NOMO-1 (cell line): ENCODE measurements at regions not wholly inside any gene's neighbourhood (a gene's known extent, or its start where the extent isn't known, plus 50 kb on each side); places are given as distances from the start of the nearest gene placed in this dataset.
"Not testable (repeated sequence)": the region's sequence is repeated elsewhere in the genome, so short reads cannot be mapped to it uniquely, and the experiment has no call there.

Experiments used
- DNase-seq, 2 experiments: peaks; one replicate each; lab custom pipeline; 2025; ENCODE audit not compliant: unreplicated experiment in 2 of 2; lab: John Stamatoyannopoulos, UW

- no peak for DNase-seq
These were observed 165.9 kb upstream of the PPP1R3A start for GRCh38 chr7:114084472-114085312.

DNA sequence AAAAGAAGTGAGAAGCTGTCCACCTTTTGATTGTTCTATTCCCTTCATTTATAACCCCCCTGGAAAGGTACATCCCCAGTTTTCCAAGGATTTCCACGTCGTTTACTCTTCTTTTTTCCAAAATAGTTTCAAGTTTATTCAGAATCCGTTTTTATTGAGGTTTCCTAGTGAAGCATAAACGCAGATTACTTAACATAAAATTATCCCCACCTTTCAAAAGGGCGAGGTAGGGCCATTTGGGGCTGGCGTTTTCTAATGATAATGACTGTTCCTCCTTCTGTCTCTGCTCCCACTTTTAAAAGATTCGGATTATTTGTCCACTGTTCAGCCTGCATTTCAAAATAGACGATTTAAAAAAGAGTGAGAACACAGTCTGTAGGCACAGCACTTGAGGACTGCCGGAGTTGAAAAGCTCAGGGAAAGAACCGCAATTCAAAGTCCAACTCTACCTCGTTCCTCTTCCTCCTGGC lies 165.2 kb upstream of the PPP1R3A start:
- peak in 1 of 2 experiments; percentile 11 for DNase-seq

GRCh38 chr7:114083166-114084001 lies 164.6 kb upstream of the PPP1R3A start:
- DNase-seq = no peak

DNA sequence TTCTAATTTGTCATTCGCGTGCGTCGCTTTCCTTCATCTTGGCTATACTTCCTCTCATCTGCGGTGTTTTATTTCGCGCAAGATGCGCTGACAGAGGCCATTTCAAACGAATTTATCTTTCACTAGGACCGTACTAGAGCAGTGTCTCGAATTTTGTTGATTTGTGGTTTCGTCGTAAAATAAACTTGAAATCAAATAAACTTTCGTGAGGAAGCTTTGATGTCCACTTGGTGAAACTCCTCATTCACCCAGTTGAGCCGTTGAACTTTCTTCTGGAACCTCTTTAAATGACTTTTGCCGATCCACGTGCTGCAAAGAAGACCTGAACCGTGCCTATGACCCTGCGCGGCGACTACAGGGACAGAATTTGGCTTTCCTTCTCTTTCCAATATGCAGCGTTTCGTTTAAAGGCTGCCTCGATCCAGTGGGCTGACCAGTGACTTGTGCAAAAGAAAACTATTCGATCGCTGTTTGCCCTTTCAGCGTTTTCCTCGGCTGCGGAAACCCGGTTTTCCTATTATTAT lies 163.9 kb upstream of the PPP1R3A start:
- DNase-seq = peak in 1 of 2 experiments; percentile 10

GRCh38 chr7:114081606-114082425 lies 163.0 kb upstream of the PPP1R3A start:
- DNase-seq = peak in 1 of 2 experiments; percentile 29

DNA sequence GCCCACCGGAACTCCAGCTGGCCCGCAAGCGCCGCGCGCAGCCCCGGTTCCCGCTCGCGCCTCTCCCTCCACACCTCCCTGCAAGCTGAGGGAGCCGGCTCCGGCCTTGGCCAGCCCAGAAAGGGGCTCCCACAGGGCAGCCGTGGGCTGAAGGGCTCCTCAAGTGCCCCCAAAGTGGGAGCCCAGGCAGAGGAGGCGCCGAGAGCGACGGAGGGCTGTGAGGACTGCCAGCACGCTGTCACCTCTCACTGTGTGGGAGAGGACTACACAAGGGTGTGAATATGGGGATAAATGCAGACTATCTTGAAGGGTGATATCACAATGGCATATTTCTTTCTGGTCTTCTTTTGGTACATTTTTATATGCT lies 158.3 kb upstream of the PPP1R3A start:
- not testable (repeated sequence) for DNase-seq

DNA sequence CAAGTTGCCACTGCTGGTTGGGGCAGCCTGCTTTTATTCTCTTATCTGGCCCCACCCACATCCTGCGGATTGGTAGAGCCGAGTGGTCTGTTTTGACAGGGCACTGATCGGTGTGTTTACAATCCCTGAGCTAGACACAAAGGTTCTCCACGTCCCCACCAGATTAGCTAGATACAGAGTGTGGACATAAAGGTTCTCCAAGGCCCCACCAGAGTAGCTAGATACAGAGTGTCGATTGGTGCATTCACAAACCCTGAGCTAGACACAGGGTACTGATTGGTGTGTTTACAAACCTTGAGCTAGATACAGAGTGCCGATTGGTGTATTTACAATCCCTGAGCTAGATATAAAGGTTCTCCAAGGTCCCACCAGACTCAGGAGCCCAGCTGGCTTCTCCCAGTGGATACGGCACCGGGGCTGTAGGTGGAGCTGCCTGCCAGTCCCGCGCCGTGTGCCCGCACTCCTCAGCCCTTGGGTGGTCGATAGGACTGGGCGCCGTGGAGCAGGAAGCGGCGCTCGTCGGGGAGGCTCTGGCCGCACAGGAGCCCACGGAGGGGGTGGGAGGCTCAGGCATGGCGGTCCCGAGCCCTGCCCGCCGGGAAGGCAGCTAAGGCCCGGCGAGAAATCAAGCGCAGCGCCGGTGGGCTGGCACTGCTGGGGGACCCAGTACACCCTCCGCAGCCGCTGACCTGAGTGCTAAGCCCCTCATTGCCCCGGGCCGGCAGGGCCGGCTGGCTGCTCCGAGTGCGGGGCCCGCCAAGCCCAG lies 157.8 kb upstream of the PPP1R3A start:
- DNase-seq = not testable (repeated sequence)

GRCh38 chr7:114073701-114074100 lies 154.9 kb upstream of the PPP1R3A start:
- peak in 1 of 2 experiments; percentile 11 for DNase-seq

DNA sequence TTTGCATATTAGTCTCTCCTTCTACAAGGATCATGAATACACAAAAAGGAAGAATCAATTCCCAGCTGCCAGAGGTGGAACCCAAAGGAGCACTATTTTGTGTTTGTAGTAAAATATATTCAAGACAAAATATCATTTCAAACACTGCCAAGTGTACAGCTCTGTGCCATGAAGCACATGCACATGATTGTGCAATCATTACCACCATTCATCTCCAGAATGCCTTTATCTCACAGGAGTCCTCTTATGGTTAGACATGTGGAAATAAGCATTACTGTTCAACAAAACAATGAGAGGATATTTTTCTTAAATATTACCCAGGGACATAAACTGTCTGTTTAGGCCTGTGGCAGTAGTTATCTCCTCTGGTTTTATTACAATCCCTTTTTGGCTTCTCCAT lies 151.4 kb upstream of the PPP1R3A start:
- no peak for DNase-seq

- no peak for DNase-seq
These were observed 144.0 kb upstream of the PPP1R3A start for GRCh38 chr7:114062810-114063209.

DNA sequence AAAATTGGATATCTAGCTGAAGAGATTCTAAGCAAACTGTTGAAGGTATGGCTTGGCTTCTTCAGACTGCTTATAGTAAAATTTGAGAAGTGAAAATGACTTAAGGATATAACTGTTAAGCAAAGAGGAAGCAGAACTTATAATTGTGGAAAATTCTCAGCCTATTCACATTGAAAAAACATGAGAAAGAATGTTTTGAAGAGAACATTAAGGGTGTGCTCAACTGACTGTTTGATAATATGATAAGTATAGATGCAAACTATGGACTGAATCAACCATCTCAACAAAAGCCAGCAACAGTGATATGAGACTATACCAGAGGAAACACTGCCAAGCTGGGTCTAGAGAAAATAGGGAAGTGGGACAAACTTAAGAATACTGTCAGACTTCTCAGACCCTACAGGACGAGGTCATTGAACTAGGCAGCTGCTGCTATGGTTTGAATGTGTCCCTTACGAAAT lies 133.1 kb upstream of the PPP1R3A start:
- DNase-seq = peak; percentile 51 to 94

- no peak for DNase-seq
These were observed 131.8 kb upstream of the PPP1R3A start for GRCh38 chr7:114050571-114050970.

GRCh38 chr7:114048386-114049235 lies 129.8 kb upstream of the PPP1R3A start:
- no peak for DNase-seq

DNA sequence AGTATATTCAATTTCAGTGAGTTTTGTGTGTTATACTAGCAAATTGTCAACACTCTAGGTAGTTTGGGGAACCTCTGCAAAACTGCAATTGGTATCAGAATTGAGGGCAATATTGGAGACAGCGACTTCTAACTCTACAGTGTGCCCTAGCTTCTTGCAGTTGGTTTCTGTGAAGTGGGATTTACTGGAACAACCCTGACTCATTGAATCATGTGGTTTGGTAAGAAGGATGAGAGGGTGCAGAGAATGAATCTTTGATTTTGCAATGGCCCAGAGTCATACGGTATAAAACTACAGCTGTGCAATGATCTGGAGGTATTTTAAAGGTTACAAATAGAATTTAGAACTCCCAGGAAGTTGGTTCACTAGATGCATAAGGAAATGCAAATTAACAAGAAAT lies 129.1 kb upstream of the PPP1R3A start:
- DNase-seq = peak in 1 of 2 experiments; percentile 29

DNA sequence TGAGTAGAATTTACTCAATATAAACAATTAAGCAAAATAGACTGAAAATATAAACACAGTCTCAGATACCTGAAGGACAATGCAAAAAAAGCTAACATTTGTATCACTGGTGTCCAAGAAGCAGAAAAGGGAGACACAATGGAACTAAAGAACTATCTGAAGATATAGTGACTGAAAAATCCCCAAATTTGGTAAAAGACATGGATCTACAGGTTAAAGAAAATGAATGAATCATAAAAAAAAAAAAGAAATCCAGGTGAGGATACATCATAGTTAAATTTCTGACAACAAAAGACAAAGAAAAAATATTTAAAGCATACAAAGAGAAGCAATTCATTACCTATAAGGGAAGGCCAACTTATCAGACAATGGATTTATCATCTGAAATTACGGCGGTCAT lies 114.7 kb upstream of the PPP1R3A start:
- DNase-seq = no peak

GRCh38 chr7:114026486-114027089 lies 107.8 kb upstream of the PPP1R3A start:
- peak in 1 of 2 experiments; percentile 67 for DNase-seq

DNA sequence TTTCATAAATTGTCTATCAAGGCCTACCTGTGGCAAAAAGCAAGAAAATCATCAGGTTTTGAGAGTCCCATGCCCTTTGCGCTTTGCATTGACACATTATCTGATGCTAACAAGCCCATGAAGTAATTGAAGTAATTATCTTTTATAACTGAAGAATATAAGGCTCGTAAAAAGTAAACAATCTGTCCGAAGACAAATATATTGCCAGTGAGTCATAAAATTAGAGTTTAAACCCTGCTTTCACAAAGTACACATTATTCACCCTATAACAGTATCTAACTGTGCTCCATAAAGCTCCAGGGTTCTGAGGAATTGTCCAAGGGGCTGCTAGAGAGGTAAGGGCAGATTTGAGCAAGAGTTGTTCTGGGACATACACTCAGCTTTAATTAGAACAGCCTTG lies 102.3 kb upstream of the PPP1R3A start:
- DNase-seq = no peak

- no peak for DNase-seq
These were observed 89.9 kb upstream of the PPP1R3A start for GRCh38 chr7:114008696-114009095.
